ENCODE measurements at regions not wholly inside any gene's neighbourhood (a gene's known extent, or its start where the extent isn't known, plus 50 kb on each side); places are given as distances from the start of the nearest gene placed in this dataset.

GRCh38 chr4:114085611-114086345 is 106.3 kb upstream of the ARSJ start:
- DNase-seq, result no peak
- no peaks in the 10 kb centered on the region for H3K27me3 ChIP-seq
- intact Hi-C loops (cut with DNase I), result no loop called here
- peaks cover 0 to 10% (median 8%) of the 10 kb centered on the region in 4 donors for H3K4me1 ChIP-seq
- TF ChIP-seq EP300 (IDR thresholded peaks at IDR 0.05) (no peak), CTCF (IDR thresholded peaks at IDR 0.05) (no peak), POLR2A (IDR thresholded peaks at IDR 0.05) (no peak), POLR2AphosphoS5 (IDR thresholded peaks at IDR 0.05) (no peak)
- peaks cover 0 to 2% (median 0%) of the 10 kb centered on the region in 4 donors for H3K9me3 ChIP-seq
- no peak overlapping the region for H3K4me3 ChIP-seq
- no peaks in the 10 kb centered on the region for H3K36me3 ChIP-seq
- no peak overlapping the region for H3K27ac ChIP-seq

GRCh38 chr4:114087596-114088230 is 108.3 kb upstream of the ARSJ start:
- Histone ChIP-seq H3K4me3 (no peak overlapping the region), H3K4me1 (peaks cover 0 to 10% (median 8%) of the 10 kb centered on the region in 4 donors), H3K27ac (no peak overlapping the region), H3K9me3 (peaks cover 0 to 2% (median 0%) of the 10 kb centered on the region in 4 donors), H3K36me3 (no peaks in the 10 kb centered on the region), H3K27me3 (no peaks in the 10 kb centered on the region)
- intact Hi-C loops (cut with DNase I), result no loop called here
- no peak for DNase-seq
- TF ChIP-seq POLR2A (IDR thresholded peaks at IDR 0.05), result no peak
- 61 to 78% methylated on average over 1 of the region's 1 CpG for WGBS, 2 donors

GRCh38 chr4:114088481-114088880 is 109.0 kb upstream of the ARSJ start:
- no peak for DNase-seq
- intact Hi-C loops (cut with DNase I), result no loop called here
- H3K27me3 ChIP-seq, result no peaks in the 10 kb centered on the region
- no peak overlapping the region for H3K4me3 ChIP-seq
- no peak overlapping the region for H3K27ac ChIP-seq
- H3K4me1 ChIP-seq, result peaks cover 0 to 10% (median 8%) of the 10 kb centered on the region in 4 donors
- H3K9me3 ChIP-seq, result peaks cover 0 to 2% (median 0%) of the 10 kb centered on the region in 4 donors
- H3K36me3 ChIP-seq, result no peaks in the 10 kb centered on the region
- TF ChIP-seq EP300 (IDR thresholded peaks at IDR 0.05) (no peak), POLR2AphosphoS5 (IDR thresholded peaks at IDR 0.05) (no peak), POLR2A (IDR thresholded peaks at IDR 0.05) (no peak), CTCF (IDR thresholded peaks at IDR 0.05) (no peak)

- TF ChIP-seq POLR2A (IDR thresholded peaks at IDR 0.05) (no peak), EP300 (IDR thresholded peaks at IDR 0.05) (no peak), POLR2AphosphoS5 (IDR thresholded peaks at IDR 0.05) (no peak), CTCF (IDR thresholded peaks at IDR 0.05) (no peak)
These were observed 112.1 kb upstream of the ARSJ start for GRCh38 chr4:114091546-114091945.

GRCh38 chr4:114093221-114093715 is 113.8 kb upstream of the ARSJ start:
- Histone ChIP-seq H3K4me3 (no peak overlapping the region), H3K27ac (no peak overlapping the region), H3K36me3 (no peaks in the 10 kb centered on the region), H3K4me1 (no peaks in the 10 kb centered on the region), H3K27me3 (no peaks in the 10 kb centered on the region), H3K9me3 (peaks cover 0 to 2% (median 0%) of the 10 kb centered on the region in 4 donors)
- DNase-seq, result no peak
- TF ChIP-seq POLR2A (IDR thresholded peaks at IDR 0.05), result no peak
- TF ChIP-seq EP300 (IDR thresholded peaks at IDR 0.05), result no peak
- intact Hi-C loops (cut with DNase I), result no loop called here

More at GRCh38 chr4:114091546-114091945, 112.1 kb upstream of the ARSJ start:
- Histone ChIP-seq H3K9me3 (peaks cover 0 to 2% (median 0%) of the 10 kb centered on the region in 4 donors), H3K27ac (no peak overlapping the region), H3K27me3 (no peaks in the 10 kb centered on the region), H3K4me1 (peaks cover 0 to 10% (median 8%) of the 10 kb centered on the region in 4 donors), H3K36me3 (no peaks in the 10 kb centered on the region), H3K4me3 (no peak overlapping the region)
- WGBS, 2 donors, result 75 to 93% methylated on average over 1 of the region's 1 CpG
- intact Hi-C loops (cut with DNase I), result no loop called here
- DNase-seq, result no peak

Measured in sigmoid colon (tissue), 6 donors.